ENCODE measurements at regions not wholly inside any gene's neighbourhood (a gene's known extent, or its start where the extent isn't known, plus 50 kb on each side); places are given as distances from the start of the nearest gene placed in this dataset.
A peak's percentile ranks its signal among the peaks of the same experiment; 100 is the strongest.

DNA sequence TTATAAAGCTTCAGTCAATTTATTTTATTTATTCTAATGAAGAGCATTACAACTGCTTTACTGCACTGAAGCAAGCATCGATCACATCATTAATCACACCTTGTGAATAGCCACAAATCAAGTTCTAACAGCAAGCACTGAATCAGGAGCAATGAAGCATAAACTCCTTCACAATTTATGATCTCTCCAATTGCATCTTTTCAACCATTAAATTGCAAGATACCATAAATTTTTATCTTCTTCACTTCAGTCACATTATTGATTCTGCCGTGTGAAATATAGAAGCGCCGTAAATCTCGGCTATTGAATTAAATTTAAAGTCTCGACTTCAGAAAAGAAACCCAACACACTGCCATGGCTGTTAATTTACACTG, 298.7 kb downstream of the CDCA7 start:
- peak overlapping the region in 3 of 5 donors; percentile 40 to 67 (median 53) for H3K27ac ChIP-seq
- TF ChIP-seq EP300 (IDR thresholded peaks at IDR 0.05): no peak
- no peak for TF ChIP-seq POLR2AphosphoS5 (IDR thresholded peaks at IDR 0.05)
- TF ChIP-seq, protein P1, sequence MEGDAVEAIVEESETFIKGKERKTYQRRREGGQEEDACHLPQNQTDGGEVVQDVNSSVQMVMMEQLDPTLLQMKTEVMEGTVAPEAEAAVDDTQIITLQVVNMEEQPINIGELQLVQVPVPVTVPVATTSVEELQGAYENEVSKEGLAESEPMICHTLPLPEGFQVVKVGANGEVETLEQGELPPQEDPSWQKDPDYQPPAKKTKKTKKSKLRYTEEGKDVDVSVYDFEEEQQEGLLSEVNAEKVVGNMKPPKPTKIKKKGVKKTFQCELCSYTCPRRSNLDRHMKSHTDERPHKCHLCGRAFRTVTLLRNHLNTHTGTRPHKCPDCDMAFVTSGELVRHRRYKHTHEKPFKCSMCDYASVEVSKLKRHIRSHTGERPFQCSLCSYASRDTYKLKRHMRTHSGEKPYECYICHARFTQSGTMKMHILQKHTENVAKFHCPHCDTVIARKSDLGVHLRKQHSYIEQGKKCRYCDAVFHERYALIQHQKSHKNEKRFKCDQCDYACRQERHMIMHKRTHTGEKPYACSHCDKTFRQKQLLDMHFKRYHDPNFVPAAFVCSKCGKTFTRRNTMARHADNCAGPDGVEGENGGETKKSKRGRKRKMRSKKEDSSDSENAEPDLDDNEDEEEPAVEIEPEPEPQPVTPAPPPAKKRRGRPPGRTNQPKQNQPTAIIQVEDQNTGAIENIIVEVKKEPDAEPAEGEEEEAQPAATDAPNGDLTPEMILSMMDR (IDR thresholded peaks at IDR 0.05): no peak
- intact Hi-C loops (cut with DNase I; ENCODE audit: low total_unique reads): no loop called here
- no peak for DNase-seq
- H3K4me3 ChIP-seq: no peak overlapping the region
- 88 to 96% (median 93%) methylated on average over 6 of the region's 6 CpGs for WGBS, 5 donors
- no peaks in the 10 kb centered on the region for H3K36me3 ChIP-seq
- H3K9me3 ChIP-seq: no peaks in the 10 kb centered on the region
- H3K4me1 ChIP-seq: peaks cover 6 to 33% (median 22%) of the 10 kb centered on the region in 4 donors
- H3K27me3 ChIP-seq: no peaks in the 10 kb centered on the region

DNA sequence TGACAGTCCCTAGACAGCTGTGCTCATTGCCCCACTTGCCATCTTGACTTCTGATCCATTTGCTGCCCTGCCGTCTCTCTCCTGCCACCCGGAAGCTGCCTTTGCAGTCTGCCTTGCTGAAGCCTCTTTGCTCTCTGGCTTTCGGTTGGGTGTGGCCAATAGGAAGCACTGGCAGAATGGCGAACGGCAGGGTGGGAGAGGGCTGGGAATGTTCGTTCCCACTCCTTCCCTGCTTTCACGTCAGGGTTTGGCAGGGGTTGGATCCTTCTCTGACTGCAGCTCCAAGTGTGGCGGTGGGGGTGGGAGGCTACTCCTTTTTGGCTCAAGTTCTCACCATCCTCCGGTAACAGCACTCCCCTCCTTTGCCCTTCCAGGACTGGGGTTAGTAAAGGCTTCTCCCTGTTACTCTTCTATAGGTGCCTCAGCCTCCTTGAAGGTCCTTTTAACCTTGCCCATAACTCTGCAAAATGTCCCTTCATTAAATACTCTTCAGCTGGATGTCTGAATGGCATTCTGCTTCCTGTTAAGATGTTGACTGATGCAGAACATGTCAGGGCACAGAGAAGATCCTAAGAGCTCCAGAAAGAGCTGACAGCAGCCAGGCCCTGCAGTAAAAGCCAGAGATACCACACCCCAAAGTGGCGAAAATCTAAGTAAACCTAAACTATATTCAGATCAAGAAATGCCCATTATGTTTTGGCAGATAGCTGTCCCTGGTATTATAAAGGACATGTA, 299.7 kb downstream of the CDCA7 start:
- WGBS, 5 donors: 64 to 82% (median 70%) methylated on average over 10 of the region's 10 CpGs
- no peak overlapping the region for H3K27ac ChIP-seq
- peak in 1 of 2 donors; percentile 25 for DNase-seq
- peaks cover 0 to 24% (median 13%) of the 10 kb centered on the region in 4 donors for H3K4me1 ChIP-seq
- H3K9me3 ChIP-seq: no peaks in the 10 kb centered on the region
- no peaks in the 10 kb centered on the region for H3K27me3 ChIP-seq
- intact Hi-C loops (cut with DNase I; ENCODE audit: low total_unique reads): no loop called here
- H3K4me3 ChIP-seq: no peak overlapping the region
- no peaks in the 10 kb centered on the region for H3K36me3 ChIP-seq
- TF ChIP-seq POLR2A (IDR thresholded peaks at IDR 0.05) (no peak), EP300 (IDR thresholded peaks at IDR 0.05) (no peak), POLR2AphosphoS5 (IDR thresholded peaks at IDR 0.05) (no peak)
- TF ChIP-seq, protein P1 (IDR thresholded peaks at IDR 0.05): no peak

DNA sequence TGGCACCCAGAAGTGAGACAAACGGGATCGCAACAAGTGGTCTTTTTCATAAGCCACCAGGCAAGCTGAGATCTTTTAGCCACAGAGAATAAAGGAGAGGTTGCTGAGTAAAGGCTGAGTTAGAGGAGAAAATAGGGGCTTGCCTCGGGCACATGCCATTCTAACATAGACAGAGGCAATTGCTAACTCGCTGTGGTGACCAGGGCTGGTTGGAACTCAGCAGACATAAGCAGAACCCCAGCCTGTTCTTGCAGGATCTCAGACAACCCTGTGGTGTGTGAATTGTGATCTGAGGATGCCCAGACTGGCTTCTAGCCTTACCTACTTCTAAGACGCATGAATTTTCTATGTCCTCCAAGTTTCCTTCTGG, 300.2 kb downstream of the CDCA7 start:
- Histone ChIP-seq H3K4me3 (no peak overlapping the region), H3K27me3 (no peaks in the 10 kb centered on the region), H3K4me1 (peaks cover 0 to 18% (median 10%) of the 10 kb centered on the region in 4 donors), H3K9me3 (no peaks in the 10 kb centered on the region), H3K36me3 (no peaks in the 10 kb centered on the region), H3K27ac (no peak overlapping the region)
- no peak for DNase-seq
- WGBS, 5 donors: 90 to 98% (median 93%) methylated on average over 5 of the region's 5 CpGs
- intact Hi-C loops (cut with DNase I; ENCODE audit: low total_unique reads): no loop called here
- TF ChIP-seq EP300 (IDR thresholded peaks at IDR 0.05) (no peak), POLR2AphosphoS5 (IDR thresholded peaks at IDR 0.05) (no peak), POLR2A (IDR thresholded peaks at IDR 0.05) (no peak)
- TF ChIP-seq, protein P1 (IDR thresholded peaks at IDR 0.05): no peak

DNA sequence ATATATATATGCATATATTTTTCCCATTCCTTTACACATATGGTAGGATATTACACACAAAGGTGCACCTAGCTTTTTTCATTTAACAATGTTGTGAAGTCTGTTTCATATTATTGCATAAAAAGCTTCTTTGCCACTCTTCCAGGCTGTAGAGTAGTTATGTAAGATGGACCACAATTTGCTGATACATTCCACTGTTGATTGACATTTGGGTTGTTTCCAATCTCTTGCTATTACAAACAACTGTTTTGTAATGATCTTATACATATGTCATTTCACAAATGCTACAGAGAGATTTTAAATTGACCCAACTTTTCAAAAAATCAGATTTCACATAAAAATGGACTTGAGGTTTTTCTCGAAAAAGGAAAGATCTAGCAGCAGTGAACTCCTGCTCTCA, 301.4 kb downstream of the CDCA7 start:
- intact Hi-C loops (cut with DNase I; ENCODE audit: low total_unique reads): no loop called here
- Histone ChIP-seq H3K4me1 (peaks cover 0 to 15% (median 5%) of the 10 kb centered on the region in 4 donors), H3K4me3 (no peak overlapping the region), H3K9me3 (no peaks in the 10 kb centered on the region), H3K27ac (no peak overlapping the region), H3K27me3 (no peaks in the 10 kb centered on the region), H3K36me3 (no peaks in the 10 kb centered on the region)
- no peak for DNase-seq
- whole genome bisulfite sequencing, 5 donors: 0 to 97% (median 41%) methylated on average over 1 of the region's 1 CpG
- TF ChIP-seq POLR2AphosphoS5 (IDR thresholded peaks at IDR 0.05) (no peak), EP300 (IDR thresholded peaks at IDR 0.05) (no peak), POLR2A (IDR thresholded peaks at IDR 0.05) (no peak)
- TF ChIP-seq, protein P1 (IDR thresholded peaks at IDR 0.05): no peak

All from stomach (tissue), 8 donors.